HUES48 (cell line): ENCODE measurements at regions not wholly inside any gene's neighbourhood (a gene's known extent, or its start where the extent isn't known, plus 50 kb on each side); places are given as distances from the start of the nearest gene placed in this dataset.

Experiments used
- H3K27ac ChIP-seq: one replicate; pipeline ENCODE4 v1.7.0; 2013; ENCODE audit warnings: low read depth, low read length, inconsistent platforms
- H3K27me3 ChIP-seq: 2 replicates; pipeline ENCODE4 v1.6.1; 2013; ENCODE audit warnings: mild to moderate bottlenecking, low read length; ENCODE audit not compliant: control insufficient read depth, insufficient read depth
- H3K36me3 ChIP-seq: 2 replicates; pipeline ENCODE4 v1.6.1; 2013; ENCODE audit warnings: low read length; ENCODE audit not compliant: control insufficient read depth, insufficient read depth
- H3K4me1 ChIP-seq: 2 replicates; pipeline ENCODE4 v1.6.1; 2013; ENCODE audit warnings: mild to moderate bottlenecking, low read length; ENCODE audit not compliant: control insufficient read depth, insufficient read depth
- H3K4me3 ChIP-seq: 2 replicates; pipeline ENCODE4 v1.5.1; 2013; ENCODE audit warnings: mild to moderate bottlenecking, low read depth, low read length
- H3K9ac ChIP-seq: 2 replicates; pipeline ENCODE4 v1.6.1; 2013; ENCODE audit warnings: mild to moderate bottlenecking, low read depth, low read length, moderate library complexity
- H3K9me3 ChIP-seq: 2 replicates; pipeline ENCODE4 v1.6.1; 2013; ENCODE audit warnings: low read length; ENCODE audit not compliant: control insufficient read depth, insufficient read depth

DNA sequence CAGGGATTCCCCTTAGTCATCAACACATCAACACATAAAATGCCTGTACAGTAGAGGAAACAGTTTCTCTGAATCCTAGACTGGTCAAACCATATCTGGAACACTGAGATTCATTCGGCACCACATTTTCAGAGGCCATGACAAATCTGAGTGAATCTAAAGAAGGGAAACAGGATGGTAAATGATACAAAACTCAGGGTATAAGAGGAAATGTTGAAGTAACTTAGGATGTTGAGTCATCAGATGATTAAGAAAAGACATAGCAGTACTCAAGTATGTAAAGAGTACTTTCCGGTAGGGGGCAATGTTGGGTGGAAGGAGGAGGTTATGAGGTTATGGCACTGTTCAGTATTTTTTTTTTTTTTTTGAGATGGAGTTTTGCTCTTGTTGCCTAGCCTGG lies 358.5 kb upstream of the PMFBP1 start:
- Histone ChIP-seq H3K4me3 (no peak overlapping the region), H3K27ac (no peak overlapping the region)

GRCh38 chr16:72523087-72523486 lies 351.1 kb upstream of the PMFBP1 start:
- H3K9ac ChIP-seq: no peak overlapping the region
- H3K4me3 ChIP-seq: no peak overlapping the region
- no peaks in the 10 kb centered on the region for H3K4me1 ChIP-seq
- H3K36me3 ChIP-seq: peaks cover 11% of the 10 kb centered on the region
- H3K27ac ChIP-seq: no peak overlapping the region
- peaks cover 25% of the 10 kb centered on the region for H3K9me3 ChIP-seq
- H3K27me3 ChIP-seq: no peaks in the 10 kb centered on the region

More for the DNA sequence above, 358.5 kb upstream of the PMFBP1 start:
- Histone ChIP-seq H3K9ac (no peak overlapping the region), H3K36me3 (no peaks in the 10 kb centered on the region), H3K4me1 (no peaks in the 10 kb centered on the region), H3K27me3 (no peaks in the 10 kb centered on the region), H3K9me3 (no peaks in the 10 kb centered on the region)

DNA sequence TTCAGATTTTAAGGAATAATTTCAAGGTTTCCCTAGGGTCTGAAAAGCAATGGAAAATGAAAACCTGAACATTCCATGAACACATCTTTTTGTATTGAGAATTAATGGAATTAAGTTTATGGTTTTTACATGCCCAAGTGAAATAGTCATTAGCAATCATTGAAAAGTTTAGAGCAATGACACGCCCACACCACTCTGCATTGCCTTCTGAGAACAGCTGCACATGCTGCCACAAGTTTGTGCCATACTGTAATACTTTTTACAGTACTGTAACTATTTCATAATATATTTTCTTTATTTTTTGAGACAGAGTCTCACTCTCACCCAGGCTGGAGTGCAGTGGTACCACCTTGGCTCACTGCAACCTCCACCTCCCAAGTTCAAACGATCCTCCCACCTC lies 345.2 kb upstream of the PMFBP1 start:
- Histone ChIP-seq H3K9me3 (peaks cover 9% of the 10 kb centered on the region; the same call in 1 of the 2 replicates), H3K4me3 (no peak overlapping the region), H3K9ac (no peak overlapping the region), H3K36me3 (no peaks in the 10 kb centered on the region; the same call in 1 of the 2 replicates), H3K27me3 (no peaks in the 10 kb centered on the region), H3K27ac (no peak overlapping the region), H3K4me1 (no peaks in the 10 kb centered on the region)

DNA sequence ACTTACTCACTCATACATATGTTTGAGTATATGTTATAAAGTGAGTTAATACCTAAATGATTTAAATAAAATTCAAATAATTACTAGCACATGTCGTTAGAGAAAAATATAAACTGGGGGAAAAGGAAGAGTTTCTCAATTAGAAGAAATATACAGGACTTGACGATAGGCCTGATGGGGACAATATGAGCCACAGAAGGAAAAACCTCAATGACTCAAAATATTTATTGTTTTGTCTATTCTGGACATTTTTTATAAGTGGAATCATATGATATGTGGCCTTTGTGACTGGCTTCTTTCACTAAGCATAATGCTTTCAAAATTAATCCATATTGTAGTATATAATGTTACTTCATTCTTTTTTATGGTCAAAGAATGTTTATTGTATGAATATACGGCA lies 339.2 kb upstream of the PMFBP1 start:
- Histone ChIP-seq H3K4me1 (no peaks in the 10 kb centered on the region), H3K9ac (no peak overlapping the region), H3K4me3 (no peak overlapping the region), H3K27me3 (no peaks in the 10 kb centered on the region), H3K36me3 (no peaks in the 10 kb centered on the region), H3K9me3 (no peaks in the 10 kb centered on the region), H3K27ac (no peak overlapping the region)

DNA sequence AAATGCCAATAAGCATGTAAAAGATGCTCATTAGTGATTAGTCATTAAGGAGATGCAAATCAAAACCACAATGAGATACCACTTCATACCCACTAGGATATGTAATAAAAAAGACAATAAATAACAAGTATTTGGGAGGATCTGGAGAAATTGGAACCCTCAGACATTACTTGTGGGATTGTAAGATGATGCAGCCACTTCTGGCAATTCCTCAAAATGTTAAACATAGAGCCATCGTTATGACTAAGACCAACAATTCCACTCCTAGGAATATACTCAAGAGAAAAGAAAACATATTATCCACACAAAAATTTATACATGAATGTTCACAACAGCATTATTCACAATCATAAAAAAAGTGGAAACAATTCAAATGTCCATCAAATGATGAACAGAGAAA lies 336.2 kb upstream of the PMFBP1 start:
- Histone ChIP-seq H3K36me3 (no peaks in the 10 kb centered on the region), H3K9me3 (no peaks in the 10 kb centered on the region), H3K27me3 (no peaks in the 10 kb centered on the region), H3K9ac (no peak overlapping the region), H3K27ac (no peak overlapping the region), H3K4me1 (no peaks in the 10 kb centered on the region), H3K4me3 (no peak overlapping the region)

DNA sequence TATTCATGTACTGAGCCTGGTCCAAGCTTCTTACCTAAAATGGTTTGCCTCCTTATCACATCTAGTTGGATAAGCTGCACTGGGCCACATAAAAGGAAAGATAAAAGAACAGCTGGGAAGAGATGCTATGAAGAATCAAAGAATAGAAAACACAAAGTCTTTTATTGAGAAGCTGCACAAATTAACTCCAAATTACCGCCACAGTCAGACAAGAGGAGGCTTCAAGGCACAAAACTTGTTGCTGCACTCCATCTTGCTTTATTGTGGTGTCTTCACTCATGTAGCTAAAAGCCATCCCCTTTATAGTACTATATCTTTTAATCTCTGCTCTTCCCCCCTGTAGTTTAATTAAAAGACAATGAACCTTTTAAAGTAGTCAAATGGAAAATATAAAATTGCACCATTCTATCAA lies 330.6 kb upstream of the PMFBP1 start:
- H3K4me3 ChIP-seq: no peak overlapping the region
- H3K36me3 ChIP-seq: no peaks in the 10 kb centered on the region
- H3K9me3 ChIP-seq: no peaks in the 10 kb centered on the region
- no peaks in the 10 kb centered on the region for H3K4me1 ChIP-seq
- no peak overlapping the region for H3K9ac ChIP-seq
- H3K27me3 ChIP-seq: no peaks in the 10 kb centered on the region
- H3K27ac ChIP-seq: no peak overlapping the region

DNA sequence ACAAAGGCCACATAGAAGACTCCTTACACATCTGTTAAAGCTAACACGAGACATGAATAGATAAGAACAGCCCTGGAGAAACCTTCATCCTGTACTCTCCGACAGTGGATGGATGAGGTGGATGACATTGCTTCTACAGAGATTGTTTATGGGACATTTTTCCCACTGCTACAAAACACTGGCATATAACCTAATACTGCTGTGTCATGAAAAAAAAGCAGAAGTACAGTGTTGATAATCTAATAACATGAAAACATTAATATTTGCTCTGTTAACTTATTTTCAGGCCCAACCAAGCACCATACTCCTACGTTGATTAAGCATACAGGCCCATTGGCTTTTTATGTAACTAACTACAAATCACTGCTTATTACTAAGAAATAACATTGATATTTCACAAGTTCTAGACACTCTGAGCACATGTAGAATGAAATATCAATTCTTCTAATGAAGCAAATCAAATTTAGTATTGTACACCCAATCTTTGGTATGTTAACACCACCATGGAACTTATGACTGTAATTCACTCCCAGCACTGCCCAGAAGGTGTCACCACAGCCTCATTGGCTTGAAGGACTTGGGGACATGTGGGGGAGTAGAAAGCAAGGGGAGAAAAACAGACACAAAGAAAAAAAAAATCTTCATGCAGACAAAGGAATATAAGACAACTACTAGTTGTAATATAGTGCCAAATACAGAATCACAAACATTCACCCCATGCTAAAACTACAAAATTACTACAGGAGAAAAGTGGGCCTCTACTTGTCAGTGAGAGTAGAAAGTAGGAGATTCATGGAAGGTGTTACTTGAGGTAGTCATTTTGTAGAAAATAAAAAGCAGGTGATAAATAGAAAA lies 330.0 kb upstream of the PMFBP1 start:
- Histone ChIP-seq H3K9me3 (no peaks in the 10 kb centered on the region), H3K36me3 (no peaks in the 10 kb centered on the region), H3K27ac (no peak overlapping the region), H3K4me3 (no peak overlapping the region), H3K9ac (no peak overlapping the region), H3K4me1 (no peaks in the 10 kb centered on the region), H3K27me3 (no peaks in the 10 kb centered on the region)

DNA sequence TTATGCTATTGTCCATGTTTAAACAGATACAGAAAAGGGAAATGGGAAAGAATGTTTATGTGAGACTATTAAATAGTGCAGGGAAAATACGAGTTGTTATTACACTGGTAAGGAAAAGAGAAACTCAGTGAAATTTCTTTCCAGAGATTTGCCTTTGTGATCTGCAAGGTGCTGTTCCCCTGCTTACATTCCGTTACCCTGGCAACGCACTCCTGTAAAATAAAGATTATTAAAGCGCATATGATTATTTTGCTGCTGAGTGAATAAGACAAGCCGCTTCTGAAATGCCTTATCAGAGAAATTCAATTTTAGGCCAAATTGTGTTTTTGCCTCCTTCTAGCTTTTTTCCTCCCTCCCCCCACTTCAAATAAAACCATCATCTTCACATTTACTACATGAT lies 328.6 kb upstream of the PMFBP1 start:
- Histone ChIP-seq H3K4me1 (no peaks in the 10 kb centered on the region), H3K36me3 (no peaks in the 10 kb centered on the region), H3K27me3 (no peaks in the 10 kb centered on the region), H3K27ac (no peak overlapping the region), H3K9me3 (no peaks in the 10 kb centered on the region), H3K4me3 (no peak overlapping the region), H3K9ac (no peak overlapping the region)

GRCh38 chr16:72493716-72494415 lies 321.9 kb upstream of the PMFBP1 start:
- no peaks in the 10 kb centered on the region for H3K27me3 ChIP-seq

GRCh38 chr16:72487283-72487682 lies 315.3 kb upstream of the PMFBP1 start:
- H3K27ac ChIP-seq: no peak overlapping the region
- H3K9ac ChIP-seq: no peak overlapping the region
- no peaks in the 10 kb centered on the region for H3K27me3 ChIP-seq
- no peak overlapping the region for H3K4me3 ChIP-seq
- H3K9me3 ChIP-seq: no peaks in the 10 kb centered on the region
- peaks cover 14% of the 10 kb centered on the region; the same call in 1 of the 2 replicates for H3K4me1 ChIP-seq
- no peaks in the 10 kb centered on the region for H3K36me3 ChIP-seq

More at GRCh38 chr16:72493716-72494415, 321.9 kb upstream of the PMFBP1 start:
- H3K9me3 ChIP-seq: no peaks in the 10 kb centered on the region
- no peak overlapping the region for H3K27ac ChIP-seq
- H3K36me3 ChIP-seq: no peaks in the 10 kb centered on the region
- H3K9ac ChIP-seq: no peak overlapping the region
- H3K4me3 ChIP-seq: no peak overlapping the region
- no peaks in the 10 kb centered on the region for H3K4me1 ChIP-seq

DNA sequence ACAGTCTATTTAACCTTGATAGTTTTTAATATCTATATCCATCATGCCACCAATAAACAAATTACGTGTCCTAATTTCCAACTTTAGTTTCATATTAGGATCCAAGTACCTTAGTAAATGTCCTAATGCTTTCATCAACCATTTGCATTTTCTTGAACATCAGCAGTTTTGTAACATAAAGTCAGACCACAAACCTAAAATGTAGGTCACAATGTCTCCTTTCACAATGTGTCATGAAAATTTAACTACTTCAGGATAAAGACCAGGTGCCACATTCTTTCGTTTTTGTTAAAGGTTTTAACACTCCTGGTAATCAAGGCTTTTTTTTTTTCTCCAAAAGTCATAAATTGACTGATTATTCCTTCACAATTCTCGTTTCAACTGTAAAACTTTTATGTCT lies 310.7 kb upstream of the PMFBP1 start:
- no peak overlapping the region for H3K9ac ChIP-seq
- no peaks in the 10 kb centered on the region for H3K27me3 ChIP-seq
- no peak overlapping the region for H3K27ac ChIP-seq
- H3K4me3 ChIP-seq: no peak overlapping the region
- no peaks in the 10 kb centered on the region for H3K9me3 ChIP-seq
- peaks cover 14% of the 10 kb centered on the region; the same call in 1 of the 2 replicates for H3K4me1 ChIP-seq
- no peaks in the 10 kb centered on the region for H3K36me3 ChIP-seq
